SK-N-MC (cell line): ENCODE measurements at regions not wholly inside any gene's neighbourhood (a gene's known extent, or its start where the extent isn't known, plus 50 kb on each side); places are given as distances from the start of the nearest gene placed in this dataset.

Experiments used
- EZH2 ChIP-seq: fragments of 200-600 bp; sonication (generic); IDR thresholded peaks from one replicate; pipeline ENCODE4 v1.6.1; 2017; ENCODE audit warnings: antibody characterized with exemption
- FOXP2 ChIP-seq: optimal IDR thresholded peaks from 2 replicates; pipeline ENCODE3; 2011; ENCODE audit warnings: mild to moderate bottlenecking, moderate library complexity; ENCODE audit not compliant: insufficient read depth; ENCODE audit errors: extremely low read length, control extremely low read depth
- POLR2AphosphoS5 ChIP-seq: IDR thresholded peaks from 2 replicates; pipeline ENCODE4 v1.6.1; 2012; ENCODE audit warnings: mild to moderate bottlenecking, low read depth, low read length, borderline replicate concordance

GRCh38 chr16:73418051-73418450 is 370.1 kb upstream of the ZFHX3 start:
- TF ChIP-seq POLR2AphosphoS5: no peak
- TF ChIP-seq EZH2: no peak
- TF ChIP-seq FOXP2: no peak
